ENCODE measurements at regions not wholly inside any gene's neighbourhood (a gene's known extent, or its start where the extent isn't known, plus 50 kb on each side); places are given as distances from the start of the nearest gene placed in this dataset.
"Not testable (repeated sequence)": the region's sequence is repeated elsewhere in the genome, so short reads cannot be mapped to it uniquely, and the experiment has no call there.

DNA sequence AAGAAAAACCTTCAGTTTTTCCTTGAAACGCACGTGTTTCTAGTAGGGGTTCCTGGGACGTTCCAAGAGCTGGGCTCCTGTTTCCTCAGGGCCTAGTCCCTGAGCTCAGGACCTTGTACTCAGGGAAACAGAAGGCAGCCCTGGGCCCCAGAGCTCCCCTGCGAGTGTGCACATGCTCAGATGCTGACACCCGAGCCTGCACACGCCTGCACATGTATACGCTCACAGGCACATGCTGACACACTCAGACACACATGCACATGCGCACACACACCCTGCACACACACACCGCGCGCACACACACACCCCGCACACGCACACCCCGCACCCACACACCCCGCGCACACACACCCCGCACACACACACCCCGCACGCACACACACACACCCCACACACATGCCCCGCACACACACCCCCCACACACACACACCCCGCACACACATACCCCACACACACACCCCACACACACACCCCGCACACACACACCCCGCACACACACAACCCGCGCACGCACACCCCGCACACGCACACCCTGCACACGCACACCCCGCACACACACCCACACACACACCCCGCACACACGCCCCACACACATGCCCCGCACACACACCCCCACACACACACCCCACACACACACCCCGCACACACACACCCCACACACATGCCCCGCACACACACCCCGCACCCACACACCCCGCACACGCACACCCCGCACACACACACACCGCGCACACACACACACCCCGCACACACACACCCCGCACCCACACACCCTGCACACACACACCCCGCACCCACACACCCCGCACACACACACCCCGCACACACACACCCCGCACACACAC is 52.2 kb downstream of the CALML3 start:
- H3K36me3 Mint-ChIP-seq (ENCODE audit: insufficient read depth), result no peaks in the 10 kb centered on the region
- H3K4me1 Mint-ChIP-seq (ENCODE audit: low read depth), result no peaks in the 10 kb centered on the region
- H3K4me3 Mint-ChIP-seq, result no peak overlapping the region
- DNase-seq, result no peak
- no peaks in the 10 kb centered on the region for H3K9me3 Mint-ChIP-seq
- H3K27me3 Mint-ChIP-seq (ENCODE audit: low read depth), result peaks cover 2% of the 10 kb centered on the region
- no peak for ATAC-seq

DNA sequence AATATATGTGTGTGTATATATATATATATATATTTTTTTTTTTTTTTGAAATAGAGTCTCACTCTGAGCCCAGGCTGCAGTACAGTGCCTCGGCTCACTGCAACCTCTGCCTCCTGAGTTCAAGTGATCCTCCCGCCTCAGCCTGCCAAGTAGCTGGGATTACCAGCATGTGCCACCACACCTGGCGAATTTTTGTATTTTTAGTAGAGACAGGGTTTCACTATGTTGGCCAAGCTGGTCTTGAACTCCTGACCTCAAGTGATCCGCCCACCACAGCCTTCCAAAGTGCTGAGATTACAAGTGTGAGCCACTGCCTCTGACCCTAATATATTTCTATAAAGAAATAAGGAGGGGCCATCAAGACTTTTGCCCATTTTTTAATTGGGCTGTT is 55.3 kb downstream of the CALML3 start:
- not testable (repeated sequence) for ATAC-seq; H3K4me1 Mint-ChIP-seq (ENCODE audit: low read depth); DNase-seq; H3K36me3 Mint-ChIP-seq (ENCODE audit: insufficient read depth); H3K27me3 Mint-ChIP-seq (ENCODE audit: low read depth); H3K9me3 Mint-ChIP-seq; H3K4me3 Mint-ChIP-seq

DNA sequence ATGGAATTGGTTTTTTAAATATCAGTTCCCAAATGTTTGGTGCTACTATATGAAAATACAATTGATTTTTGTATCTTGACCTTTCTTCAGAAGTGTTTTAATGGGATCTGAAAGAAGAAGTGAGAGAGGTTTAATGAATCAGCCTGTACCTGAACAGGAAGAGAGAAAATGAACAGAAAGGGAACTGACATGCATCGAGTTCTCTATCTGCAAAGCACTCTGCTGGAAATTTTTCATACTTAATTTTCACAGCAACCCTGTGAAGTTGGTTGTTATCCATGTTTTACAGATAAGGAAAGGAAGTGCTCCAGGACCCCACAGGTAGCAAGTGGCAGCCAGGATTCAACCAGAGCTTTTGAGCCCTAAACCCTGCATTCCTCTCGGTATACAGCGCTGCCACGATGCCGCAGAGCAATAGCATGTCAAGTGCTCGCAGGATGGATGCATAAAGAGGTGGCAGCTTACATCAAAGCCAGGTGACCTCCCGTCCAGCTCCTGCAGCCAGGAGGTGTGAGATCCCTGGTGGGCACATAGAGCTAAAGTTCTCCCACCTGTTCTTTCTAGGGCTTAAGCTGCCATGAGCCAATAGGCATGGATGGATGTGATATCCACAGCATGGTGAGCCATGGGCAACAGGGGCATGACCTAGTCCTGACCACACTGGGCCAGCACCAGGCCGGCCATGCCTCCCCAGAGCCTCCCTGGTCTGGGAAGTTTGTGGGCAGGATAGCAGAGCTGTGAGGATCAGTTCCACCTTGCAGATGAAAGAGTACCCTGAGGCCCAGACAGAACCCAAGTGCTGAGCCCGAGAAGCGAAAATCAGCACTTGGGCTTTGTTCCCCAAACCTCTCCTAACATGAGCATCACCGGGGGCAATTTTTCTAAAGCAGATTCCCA is 57.2 kb downstream of the CALML3 start:
- Mint-ChIP-seq H3K9me3 (no peaks in the 10 kb centered on the region), H3K4me1 (ENCODE audit: low read depth) (no peaks in the 10 kb centered on the region), H3K36me3 (ENCODE audit: insufficient read depth) (no peaks in the 10 kb centered on the region), H3K4me3 (no peak overlapping the region), H3K27me3 (ENCODE audit: low read depth) (peaks cover 9% of the 10 kb centered on the region)
- ATAC-seq, result no peak
- no peak for DNase-seq

DNA sequence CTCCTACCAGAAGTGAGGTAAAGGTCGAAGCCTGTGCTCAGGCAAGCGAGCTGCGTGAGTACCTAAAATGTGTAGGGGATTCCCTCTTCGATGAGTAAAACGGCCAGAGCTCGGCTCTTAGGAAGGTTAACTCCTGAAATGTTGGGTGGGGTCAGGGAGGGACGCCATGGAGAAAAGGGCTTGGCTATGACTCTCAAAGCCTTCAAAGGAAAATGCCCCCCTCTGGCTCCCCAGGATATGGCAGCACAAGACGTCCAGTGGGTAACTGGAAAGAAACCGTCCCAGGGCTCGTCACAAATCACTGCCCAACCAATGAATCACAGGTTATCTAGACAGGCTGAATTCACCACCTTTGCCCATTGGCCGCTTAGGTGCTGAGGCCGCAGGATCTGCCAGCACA is 58.0 kb downstream of the CALML3 start:
- no peaks in the 10 kb centered on the region for H3K4me1 Mint-ChIP-seq (ENCODE audit: low read depth)
- peaks cover 9% of the 10 kb centered on the region for H3K27me3 Mint-ChIP-seq (ENCODE audit: low read depth)
- DNase-seq, result no peak
- no peak overlapping the region for H3K4me3 Mint-ChIP-seq
- ATAC-seq, result no peak
- H3K36me3 Mint-ChIP-seq (ENCODE audit: insufficient read depth), result no peaks in the 10 kb centered on the region
- no peaks in the 10 kb centered on the region for H3K9me3 Mint-ChIP-seq

DNA sequence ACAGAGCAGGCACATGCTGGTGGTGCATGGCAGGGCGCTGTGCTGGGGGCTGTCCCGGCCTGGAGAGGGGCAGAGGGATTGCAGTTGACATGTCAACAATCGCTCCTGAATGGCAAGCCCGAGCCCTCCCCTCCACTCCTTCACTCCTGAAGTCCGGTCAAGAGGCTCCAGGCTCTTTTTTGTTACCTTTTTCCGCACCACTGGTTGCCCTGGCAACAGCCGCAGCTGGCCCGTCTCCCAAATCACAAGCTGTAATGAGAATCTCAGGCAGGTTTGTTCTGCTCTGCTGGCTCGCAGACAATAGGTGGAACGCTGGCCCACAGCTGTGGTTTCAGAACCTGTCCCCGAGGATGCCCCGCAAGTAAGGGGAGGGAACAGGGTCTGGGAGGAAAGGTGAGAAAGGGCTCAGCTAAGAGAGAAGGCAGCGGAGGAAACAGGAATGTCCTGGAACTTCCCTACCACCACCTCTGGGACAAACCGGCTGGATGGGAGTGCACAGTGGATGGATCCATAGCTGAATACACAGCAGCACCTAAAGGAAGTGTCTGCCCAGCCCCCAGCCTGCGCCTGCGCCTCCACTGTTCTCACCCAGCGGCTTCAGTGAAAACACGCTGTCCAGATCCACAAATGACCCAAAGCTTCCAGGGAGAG is 58.9 kb downstream of the CALML3 start:
- H3K36me3 Mint-ChIP-seq (ENCODE audit: insufficient read depth), result no peaks in the 10 kb centered on the region
- peaks cover 10% of the 10 kb centered on the region for H3K27me3 Mint-ChIP-seq (ENCODE audit: low read depth)
- H3K4me1 Mint-ChIP-seq (ENCODE audit: low read depth), result no peaks in the 10 kb centered on the region
- no peak for DNase-seq
- no peaks in the 10 kb centered on the region for H3K9me3 Mint-ChIP-seq
- H3K4me3 Mint-ChIP-seq, result no peak overlapping the region
- no peak for ATAC-seq

DNA sequence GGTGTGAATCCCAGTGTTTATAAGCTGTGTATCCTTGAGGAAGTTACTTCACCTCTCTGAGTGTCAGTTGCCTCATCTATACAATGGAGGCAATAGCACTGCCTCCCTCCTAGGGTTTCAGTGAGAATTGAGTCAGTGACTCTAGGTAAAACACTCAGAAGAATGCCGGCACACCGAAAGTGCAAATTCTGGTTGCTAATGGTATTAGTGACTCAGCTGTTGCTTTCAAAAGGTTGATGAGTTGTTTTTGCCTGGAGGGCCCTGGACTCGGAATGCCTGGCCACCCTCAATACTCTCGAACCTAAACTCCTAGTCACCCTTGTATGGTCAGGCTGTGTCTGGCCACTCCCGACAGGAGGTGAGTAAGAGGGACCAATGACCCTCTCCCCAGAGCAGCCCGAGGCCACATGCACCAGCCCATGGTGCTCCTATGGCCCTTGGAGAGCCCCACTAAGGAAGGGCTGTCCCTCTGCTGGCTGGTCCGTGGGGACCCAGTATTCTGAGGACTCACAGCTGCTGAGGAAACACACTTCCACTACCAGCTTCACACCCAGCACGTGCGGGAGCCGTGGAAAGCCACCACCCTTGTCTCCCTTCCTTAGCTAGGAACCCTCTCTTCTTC is 60.2 kb downstream of the CALML3 start:
- DNase-seq (no peak), ATAC-seq (peak in 1 of 2 donors; percentile 35)
- Mint-ChIP-seq H3K27me3 (ENCODE audit: low read depth) (peaks cover 12% of the 10 kb centered on the region), H3K9me3 (no peaks in the 10 kb centered on the region), H3K4me1 (ENCODE audit: low read depth) (no peaks in the 10 kb centered on the region), H3K4me3 (no peak overlapping the region), H3K36me3 (ENCODE audit: insufficient read depth) (no peaks in the 10 kb centered on the region)

DNA sequence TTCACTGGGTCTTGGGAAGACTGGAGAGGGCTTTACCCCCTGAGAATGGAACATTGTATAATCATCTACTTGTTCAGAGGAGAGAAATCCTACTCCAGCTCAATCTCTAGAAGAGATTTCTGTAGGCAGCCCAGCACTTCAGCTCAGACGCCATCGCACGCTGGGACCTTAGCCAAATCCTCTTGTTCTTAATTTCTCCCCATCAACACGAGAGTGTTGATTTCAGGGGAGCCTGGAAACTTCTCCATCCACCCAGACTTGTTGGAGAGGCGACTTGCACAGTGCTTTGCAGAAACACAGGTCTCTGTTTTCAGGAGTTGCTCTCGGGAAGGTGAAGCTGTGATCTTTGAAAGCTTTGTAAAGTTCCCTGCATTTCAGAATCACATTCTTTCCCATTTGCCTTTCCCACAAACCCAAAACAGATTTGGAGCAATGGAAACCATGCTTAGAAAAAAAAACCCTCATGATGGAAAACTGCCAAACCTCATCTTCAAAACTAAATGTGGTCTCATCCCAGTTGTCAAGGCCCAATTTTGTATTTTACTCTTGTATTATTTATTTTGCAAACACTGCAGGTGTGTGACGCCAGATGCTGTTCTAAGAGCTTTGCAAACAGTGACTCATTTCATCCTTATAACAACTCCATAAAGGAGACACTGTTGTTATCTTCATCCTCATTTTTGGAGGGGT is 60.9 kb downstream of the CALML3 start:
- no peak for DNase-seq

DNA sequence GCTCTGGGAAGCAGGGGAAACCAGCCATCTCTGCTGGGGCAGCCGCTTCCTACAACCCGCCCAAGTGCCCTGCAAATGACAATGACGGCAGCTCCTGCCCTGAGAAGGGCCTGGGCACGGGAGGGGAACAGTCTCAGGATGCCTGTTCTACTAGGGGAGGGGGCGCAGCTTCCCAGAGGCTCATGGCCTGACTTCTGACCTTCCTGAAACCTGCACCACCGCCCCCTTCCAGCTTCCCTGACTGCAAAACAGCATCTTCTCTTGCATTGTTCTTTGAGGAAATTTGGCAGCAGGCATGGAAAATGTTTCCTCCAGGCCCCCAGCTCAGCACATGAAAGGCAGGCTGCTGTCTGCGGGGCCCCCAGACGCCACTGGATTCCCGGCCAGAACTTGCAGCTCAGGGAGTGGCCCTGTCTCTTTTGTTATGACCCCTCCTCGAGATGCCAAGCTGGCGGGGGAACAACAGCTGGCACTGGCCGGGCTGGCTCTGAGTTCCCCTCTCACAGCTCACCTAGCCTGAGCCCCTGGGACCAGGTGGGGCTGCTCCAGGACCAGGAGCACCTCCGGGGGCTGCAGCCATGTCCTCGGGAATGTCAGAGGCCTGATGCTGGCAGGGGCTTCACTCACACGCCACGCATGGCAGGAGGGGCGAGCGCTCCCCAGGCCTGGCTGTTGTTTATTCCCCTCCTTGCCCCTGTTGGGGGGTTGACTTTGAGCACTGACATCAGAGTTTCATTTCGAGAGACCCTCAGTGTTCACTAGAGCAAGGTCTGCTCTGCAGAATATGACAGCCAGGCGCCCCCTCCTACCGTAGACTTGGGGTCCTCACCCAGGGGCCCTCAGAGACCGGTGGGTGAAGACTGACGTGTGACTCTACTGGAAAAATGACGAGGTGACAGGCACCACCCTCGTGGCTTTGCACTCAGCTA is 62.7 kb downstream of the CALML3 start:
- H3K36me3 Mint-ChIP-seq (ENCODE audit: insufficient read depth), result no peaks in the 10 kb centered on the region
- ATAC-seq (no peak), DNase-seq (no peak)
- H3K4me1 Mint-ChIP-seq (ENCODE audit: low read depth), result no peaks in the 10 kb centered on the region
- H3K4me3 Mint-ChIP-seq, result no peak overlapping the region
- H3K9me3 Mint-ChIP-seq, result no peaks in the 10 kb centered on the region
- peaks cover 18% of the 10 kb centered on the region for H3K27me3 Mint-ChIP-seq (ENCODE audit: low read depth)

More for the DNA sequence above, 60.9 kb downstream of the CALML3 start:
- H3K4me1 Mint-ChIP-seq (ENCODE audit: low read depth), result no peaks in the 10 kb centered on the region
- H3K9me3 Mint-ChIP-seq, result no peaks in the 10 kb centered on the region
- peaks cover 12% of the 10 kb centered on the region for H3K27me3 Mint-ChIP-seq (ENCODE audit: low read depth)
- ATAC-seq, result no peak
- H3K4me3 Mint-ChIP-seq, result no peak overlapping the region
- no peaks in the 10 kb centered on the region for H3K36me3 Mint-ChIP-seq (ENCODE audit: insufficient read depth)

DNA sequence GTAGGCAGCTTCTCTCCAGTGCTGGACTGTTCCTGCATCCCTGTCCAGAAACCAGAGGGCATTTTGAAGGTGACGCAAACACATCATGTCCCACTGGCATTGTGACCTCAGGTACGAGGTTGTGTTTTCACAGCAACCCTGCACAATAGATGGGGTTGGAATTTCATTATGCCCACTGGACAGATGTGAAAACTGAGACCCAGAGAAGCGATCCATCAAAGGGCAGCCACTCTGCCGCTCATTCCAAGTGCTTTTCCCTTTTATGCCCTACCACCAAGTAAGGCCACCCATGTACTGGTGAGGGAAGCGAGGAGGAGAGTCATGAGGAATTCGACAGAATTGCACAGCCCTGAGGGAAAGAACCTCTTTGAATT is 63.3 kb downstream of the CALML3 start:
- no peaks in the 10 kb centered on the region for H3K4me1 Mint-ChIP-seq (ENCODE audit: low read depth)
- no peaks in the 10 kb centered on the region for H3K36me3 Mint-ChIP-seq (ENCODE audit: insufficient read depth)
- DNase-seq (no peak), ATAC-seq (no peak)
- H3K27me3 Mint-ChIP-seq (ENCODE audit: low read depth), result peaks cover 22% of the 10 kb centered on the region
- no peak overlapping the region for H3K4me3 Mint-ChIP-seq
- H3K9me3 Mint-ChIP-seq, result no peaks in the 10 kb centered on the region

DNA sequence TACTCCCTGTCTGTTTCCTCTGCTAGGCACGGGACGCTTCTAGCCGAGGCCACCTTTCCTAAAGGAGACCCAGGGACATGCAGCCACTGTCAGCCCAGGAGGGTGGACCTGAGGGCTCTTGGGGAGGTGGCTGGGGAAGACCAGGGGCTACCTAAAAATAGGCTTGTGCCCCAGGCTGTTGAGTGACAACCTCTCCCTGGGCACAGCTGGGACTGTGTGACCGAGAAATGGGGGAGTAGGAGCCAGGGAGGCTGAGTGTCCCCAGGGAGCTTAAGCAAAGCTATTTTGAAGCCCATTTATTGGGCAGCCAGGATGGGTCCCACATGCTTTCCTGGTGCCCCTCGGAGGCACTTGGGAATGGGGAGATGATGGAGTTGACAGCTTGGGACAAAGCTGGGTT is 63.8 kb downstream of the CALML3 start:
- no peaks in the 10 kb centered on the region for H3K36me3 Mint-ChIP-seq (ENCODE audit: insufficient read depth)
- peaks cover 22% of the 10 kb centered on the region for H3K27me3 Mint-ChIP-seq (ENCODE audit: low read depth)
- no peak overlapping the region for H3K4me3 Mint-ChIP-seq
- no peak for ATAC-seq
- no peaks in the 10 kb centered on the region for H3K4me1 Mint-ChIP-seq (ENCODE audit: low read depth)
- H3K9me3 Mint-ChIP-seq, result no peaks in the 10 kb centered on the region
- DNase-seq, result no peak

Measured in activated T-cell treated with anti-CD3 and anti-CD28 coated beads, Interleukin-2, amount 50 U/mL, for 4 hours (primary cell).